Common myeloid progenitor, CD34-positive (primary cell): ENCODE measurements at regions not wholly inside any gene's neighbourhood (a gene's known extent, or its start where the extent isn't known, plus 50 kb on each side); places are given as distances from the start of the nearest gene placed in this dataset.

Experiments
- CTCF ChIA-PET: fragments of 350-600 bp; sonication (Branson Sonifier 250); formaldehyde crosslinking; loops from one replicate; lab custom pipeline; 2021; ENCODE audit warnings: antibody characterized with exemption; lab: Charles Lee
- POLR2A ChIA-PET: fragments of 350-600 bp; sonication (Branson Sonifier 250); formaldehyde crosslinking; loops from one replicate; lab custom pipeline; 2021; ENCODE audit warnings: antibody characterized with exemption; lab: Charles Lee
- DNase-seq, 3 donors: peaks; one replicate each; pipeline versions ENCODE4 v3.0.0 to v3.0.0-alpha.2; 2013
- H3K27ac ChIP-seq, 2 experiments: 1 replicate in 1 of 2; 2 replicates in 1 of 2; pipeline ENCODE4 v1.7.0; 2013; ENCODE audit warnings: inconsistent platforms in 2 of 2, low read length in 2 of 2, mild to moderate bottlenecking in 2 of 2, low read depth in 1 of 2, moderate library complexity in 1 of 2; ENCODE audit not compliant: severe bottlenecking in 2 of 2, insufficient read depth in 1 of 2, poor library complexity in 1 of 2
- H3K27me3 ChIP-seq, 5 experiments: replicated peaks in 2 of 5; 1 replicate in 3 of 5; 2 replicates in 2 of 5; pipeline versions ENCODE4 v1.6.1 to v1.7.0; 2013; ENCODE audit warnings: low read length in 4 of 5, mild to moderate bottlenecking in 2 of 5, moderate library complexity in 2 of 5, inconsistent platforms in 1 of 5; ENCODE audit not compliant: insufficient read depth in 5 of 5, control insufficient read depth in 4 of 5
- H3K36me3 ChIP-seq, 4 experiments: 1 replicate in 2 of 4; 2 replicates in 2 of 4; pipeline versions ENCODE4 v1.6.1 to v1.7.0; 2013; ENCODE audit warnings: low read length in 3 of 4, control low read depth in 1 of 4, mild to moderate bottlenecking in 1 of 4; ENCODE audit not compliant: control insufficient read depth in 4 of 4, insufficient read depth in 4 of 4
- H3K4me1 ChIP-seq, 4 experiments: 1 replicate in 3 of 4; 2 replicates in 1 of 4; pipeline versions ENCODE4 v1.6.1 to v1.7.1; 2013; ENCODE audit warnings: low read length in 3 of 4, mild to moderate bottlenecking in 3 of 4, control low read depth in 1 of 4, inconsistent platforms in 1 of 4, moderate library complexity in 1 of 4; ENCODE audit not compliant: control insufficient read depth in 4 of 4, insufficient read depth in 4 of 4; ENCODE audit errors: control extremely low read depth in 1 of 4
- H3K4me3 ChIP-seq, 7 experiments: 1 replicate in 4 of 7; 2 replicates in 3 of 7; pipeline versions ENCODE4 v1.5.1 to v1.7.0; 2013; ENCODE audit warnings: mild to moderate bottlenecking in 7 of 7, low read length in 6 of 7, moderate library complexity in 6 of 7, inconsistent platforms in 2 of 7, low read depth in 2 of 7, control low read depth in 1 of 7; ENCODE audit not compliant: insufficient read depth in 4 of 7, control insufficient read depth in 1 of 7; ENCODE audit errors: extremely low read depth in 1 of 7
- H3K9me3 ChIP-seq, 5 experiments: 1 replicate in 4 of 5; 2 replicates in 1 of 5; pipeline versions ENCODE4 v1.6.1 to v1.7.1; 2013; ENCODE audit warnings: low read length in 4 of 5, mild to moderate bottlenecking in 2 of 5, inconsistent platforms in 1 of 5, low read depth in 1 of 5, moderate library complexity in 1 of 5; ENCODE audit not compliant: control insufficient read depth in 4 of 5, insufficient read depth in 2 of 5; ENCODE audit errors: control extremely low read depth in 1 of 5
- WGBS: methylation state at CpG from one replicate; pipeline ENCODE4 v1.1.5; 2013; ENCODE audit not compliant: insufficient coverage; 5-methylcytosine and 5-hydroxymethylcytosine counted together

- no peak for DNase-seq
- ChIA-PET CTCF (interaction anchor here (1.0 kb wide), 1 partner anchor 14 kb away, joined by 3 read pairs; no protein-coding TSS in a partner anchor), POLR2A (no interaction called here)
- Histone ChIP-seq H3K27me3 (peaks cover 0 to 14% (median 4%) of the 10 kb centered on the region in 5 experiments), H3K36me3 (no peaks in the 10 kb centered on the region), H3K4me3 (no peak overlapping the region), H3K9me3 (no peaks in the 10 kb centered on the region), H3K27ac (no peak overlapping the region), H3K4me1 (peaks cover 0 to 5% (median 0%) of the 10 kb centered on the region in 4 experiments)
- 94% methylated on average over 14 of the region's 14 CpGs for WGBS
Measured at GRCh38 chr10:15442056-15442455, 71.0 kb upstream of the FAM171A1 start.

- ChIA-PET CTCF (interaction anchor here (1.9 kb wide), 1 partner anchor 12 kb away, joined by 8 read pairs; no protein-coding TSS in a partner anchor), POLR2A (no interaction called here)
- no peak overlapping the region for H3K4me3 ChIP-seq
- no peaks in the 10 kb centered on the region for H3K36me3 ChIP-seq
- WGBS, result 96% methylated on average over 9 of the region's 9 CpGs
- no peaks in the 10 kb centered on the region for H3K9me3 ChIP-seq
- H3K27me3 ChIP-seq, result peaks cover 0 to 13% (median 4%) of the 10 kb centered on the region in 5 experiments
- no peak overlapping the region for H3K27ac ChIP-seq
- H3K4me1 ChIP-seq, result peaks cover 0 to 5% (median 0%) of the 10 kb centered on the region in 4 experiments
- no peak for DNase-seq
Measured at GRCh38 chr10:15440204-15440711, 69.2 kb upstream of the FAM171A1 start.

DNA sequence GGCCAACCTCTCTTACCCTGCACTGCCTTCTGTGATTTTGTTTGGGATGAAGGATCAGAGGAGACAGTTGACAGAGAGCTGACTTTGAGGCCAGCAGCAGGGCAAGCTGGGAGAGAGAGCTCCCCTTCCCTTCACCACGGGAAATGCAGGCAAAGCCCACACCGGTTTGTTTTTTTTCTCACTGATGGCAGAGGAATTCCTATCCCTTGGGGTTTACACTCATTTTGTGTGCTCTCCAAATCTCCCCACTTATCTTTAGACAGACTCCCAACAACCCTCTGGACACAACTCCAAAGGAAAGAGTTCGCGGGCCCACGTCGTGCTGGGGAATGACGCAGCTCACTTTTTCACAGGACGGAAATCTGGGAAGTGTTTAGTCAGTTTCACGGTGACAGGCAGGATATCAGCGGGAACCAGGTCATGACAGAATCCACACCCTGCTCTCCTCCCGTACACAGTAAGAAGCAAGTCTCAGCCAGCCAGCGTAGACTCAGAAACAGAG, 68.3 kb upstream of the FAM171A1 start:
- Histone ChIP-seq H3K27me3 (peaks cover 0 to 15% (median 4%) of the 10 kb centered on the region in 5 experiments), H3K4me3 (peak overlapping the region in 3 of 7 experiments; percentile 9 to 49 (median 39)), H3K4me1 (peaks cover 0 to 5% (median 1%) of the 10 kb centered on the region in 4 experiments), H3K9me3 (no peaks in the 10 kb centered on the region), H3K36me3 (no peaks in the 10 kb centered on the region), H3K27ac (peak overlapping the region in 1 of 2 experiments; percentile 20)
- CTCF ChIA-PET, result interaction anchor here (1.9 kb wide), 1 partner anchor 11 kb away, joined by 8 read pairs; no protein-coding TSS in a partner anchor
- no peak for DNase-seq
- POLR2A ChIA-PET, result interaction anchor here (0.6 kb wide), 1 partner anchor 1376 kb away, joined by 6 read pairs; no protein-coding TSS in a partner anchor
- WGBS, result 0% methylated on average over 10 of the region's 12 CpGs

GRCh38 chr10:15436696-15437095, 65.6 kb upstream of the FAM171A1 start:
- ChIA-PET CTCF (no interaction called here), POLR2A (no interaction called here)
- no peaks in the 10 kb centered on the region for H3K9me3 ChIP-seq
- no peak overlapping the region for H3K27ac ChIP-seq
- no peak overlapping the region for H3K4me3 ChIP-seq
- DNase-seq, result no peak
- peaks cover 0 to 5% (median 1%) of the 10 kb centered on the region in 4 experiments for H3K4me1 ChIP-seq
- H3K36me3 ChIP-seq, result no peaks in the 10 kb centered on the region
- 94% methylated on average over 4 of the region's 5 CpGs for WGBS
- H3K27me3 ChIP-seq, result peaks cover 0 to 25% (median 4%) of the 10 kb centered on the region in 5 experiments

- DNase-seq, result peak; percentile 52 to 75 (median 58)
Measured at GRCh38 chr10:15433850-15434537, 62.9 kb upstream of the FAM171A1 start.

GRCh38 chr10:15432266-15432665, 61.2 kb upstream of the FAM171A1 start:
- ChIA-PET POLR2A (no interaction called here), CTCF (no interaction called here)
- Histone ChIP-seq H3K36me3 (no peaks in the 10 kb centered on the region), H3K27me3 (peaks cover 0 to 16% (median 0%) of the 10 kb centered on the region in 5 experiments), H3K4me1 (peaks cover 0 to 2% (median 0%) of the 10 kb centered on the region in 4 experiments), H3K27ac (no peak overlapping the region), H3K4me3 (no peak overlapping the region), H3K9me3 (no peaks in the 10 kb centered on the region)
- no peak for DNase-seq
- WGBS, result 82% methylated on average over 6 of the region's 7 CpGs

More at GRCh38 chr10:15433850-15434537, 62.9 kb upstream of the FAM171A1 start:
- Histone ChIP-seq H3K27me3 (peaks cover 0 to 20% (median 2%) of the 10 kb centered on the region in 5 experiments), H3K27ac (no peak overlapping the region), H3K9me3 (no peaks in the 10 kb centered on the region), H3K4me3 (peak overlapping the region in 5 of 7 experiments; percentile 31 to 55 (median 46)), H3K4me1 (peaks cover 0 to 2% (median 0%) of the 10 kb centered on the region in 4 experiments), H3K36me3 (no peaks in the 10 kb centered on the region)
- 22% methylated on average over 8 of the region's 9 CpGs for WGBS
- POLR2A ChIA-PET, result no interaction called here
- CTCF ChIA-PET, result interaction anchor here (0.9 to 1.2 kb wide), 4 partner anchors 14 to 109 kb away, joined by 3 to 4 read pairs (median 3); no protein-coding TSS in a partner anchor
